NCI-H2227 (cell line): ENCODE measurements at regions not wholly inside any gene's neighbourhood (a gene's known extent, or its start where the extent isn't known, plus 50 kb on each side); places are given as distances from the start of the nearest gene placed in this dataset.

ENCODE experiments used
- DNase-seq: peaks from one replicate; lab custom pipeline; 2025; ENCODE audit not compliant: unreplicated experiment; lab: John Stamatoyannopoulos, UW

DNA sequence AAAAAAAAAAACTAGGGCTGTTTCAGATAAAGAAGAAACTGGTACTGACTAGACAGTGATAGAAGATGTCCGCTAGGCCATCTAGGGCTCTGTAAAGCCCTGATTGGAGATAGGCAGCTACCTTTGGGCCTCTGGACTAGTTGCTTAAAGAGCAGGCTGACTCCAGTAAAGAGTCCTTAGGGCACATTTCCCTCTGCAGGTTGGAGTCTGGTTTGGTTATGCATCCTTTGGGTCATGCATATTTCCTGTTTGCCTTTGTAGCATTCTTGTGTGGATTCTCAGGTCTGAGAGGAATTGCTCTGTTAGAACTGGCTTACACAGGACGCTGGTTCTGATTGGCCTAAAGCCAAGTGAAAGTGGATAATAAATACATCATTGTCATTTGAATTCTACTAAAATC, 165.5 kb upstream of the LRRN1 start:
- no peak for DNase-seq

DNA sequence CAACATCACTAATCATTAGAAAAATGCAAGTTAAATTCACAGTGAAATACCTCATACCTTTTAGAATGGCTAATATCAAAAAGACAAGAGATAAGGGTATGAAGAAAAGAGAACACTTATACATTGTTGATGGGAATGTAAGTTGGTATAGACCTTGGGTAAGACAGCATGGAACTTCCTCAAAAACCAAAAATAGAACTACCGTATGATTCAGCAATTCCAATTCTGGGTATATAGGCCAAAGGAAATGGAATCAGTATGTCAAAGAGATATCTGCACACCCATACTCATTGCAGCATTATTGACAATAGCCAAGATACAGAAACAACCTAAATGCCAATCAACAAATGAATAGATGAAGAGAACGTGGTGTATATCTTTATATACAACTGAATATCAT, 166.8 kb upstream of the LRRN1 start:
- DNase-seq: no peak

GRCh38 chr3:3631114-3631513, 168.1 kb upstream of the LRRN1 start:
- DNase-seq: no peak

DNA sequence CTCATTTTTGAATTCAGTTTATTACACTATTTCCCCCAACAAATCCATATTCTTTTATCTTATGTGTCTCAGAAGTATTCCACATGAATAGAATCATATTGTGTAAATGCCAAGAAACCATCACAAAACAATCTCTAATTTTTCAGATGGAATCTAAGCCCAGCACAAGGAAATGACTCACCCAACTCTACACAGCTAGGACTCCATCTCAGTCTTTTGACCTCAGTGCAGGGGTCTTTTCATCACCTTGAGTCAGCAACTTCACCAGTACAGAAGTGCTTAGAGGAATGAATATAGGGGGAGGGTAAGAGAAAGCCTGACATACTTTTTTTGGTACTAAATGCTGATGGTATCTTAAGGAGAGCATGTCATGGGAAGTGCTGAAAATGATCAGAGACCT, 169.3 kb upstream of the LRRN1 start:
- DNase-seq: no peak

GRCh38 chr3:3628676-3629328, 170.4 kb upstream of the LRRN1 start:
- DNase-seq: no peak

DNA sequence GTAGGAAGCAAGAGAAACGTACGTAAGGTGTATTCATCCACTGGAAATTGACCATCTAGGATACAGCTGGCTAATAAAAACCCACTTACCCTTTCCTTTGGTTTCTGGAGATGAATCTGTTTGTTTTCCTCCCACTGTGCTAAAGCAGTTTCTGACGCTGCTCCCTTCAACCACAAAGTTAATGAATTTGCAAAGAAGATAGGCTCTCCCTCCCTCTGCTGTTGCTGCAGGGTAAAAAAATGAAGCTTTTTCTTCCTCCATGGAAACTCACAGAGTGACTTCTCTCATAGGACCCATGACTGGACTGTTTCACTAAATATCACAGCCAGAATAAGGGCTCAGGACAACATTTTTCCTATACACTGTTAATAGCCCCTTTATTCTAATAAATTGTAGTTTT, 172.1 kb upstream of the LRRN1 start:
- DNase-seq: no peak

DNA sequence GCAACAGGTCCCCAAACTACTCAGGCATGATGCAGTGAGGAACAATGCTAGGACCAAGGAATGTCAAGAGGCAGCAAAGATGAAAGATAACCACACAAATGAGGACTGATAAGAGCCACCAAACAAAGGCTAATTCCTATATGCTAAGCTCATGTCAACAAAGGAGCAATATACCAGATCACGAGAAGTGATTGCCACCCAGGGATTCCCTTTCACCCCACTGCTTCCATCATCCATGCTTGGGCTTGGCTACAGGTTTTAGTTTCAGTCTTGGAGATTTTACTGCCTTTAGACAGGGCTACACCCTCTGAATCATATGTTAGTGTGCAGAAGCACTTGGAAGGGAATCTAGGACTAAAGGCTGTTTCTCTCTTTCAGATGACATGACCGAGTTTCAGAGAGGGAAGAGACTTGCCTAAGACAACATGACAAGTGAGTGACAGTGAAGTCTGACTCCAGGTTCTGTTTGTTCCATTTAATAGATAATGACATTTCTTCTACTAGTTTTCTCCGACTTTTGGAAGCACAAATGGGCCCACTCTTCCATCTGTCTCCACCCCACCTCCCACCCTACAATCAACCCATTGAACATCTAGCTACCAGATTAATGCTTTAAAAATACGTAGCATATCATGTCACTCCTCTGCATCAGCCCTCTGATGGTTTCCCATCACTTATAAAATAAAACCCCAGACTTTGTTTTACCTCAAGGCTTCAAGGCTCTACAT, 173.5 kb upstream of the LRRN1 start:
- no peak for DNase-seq

DNA sequence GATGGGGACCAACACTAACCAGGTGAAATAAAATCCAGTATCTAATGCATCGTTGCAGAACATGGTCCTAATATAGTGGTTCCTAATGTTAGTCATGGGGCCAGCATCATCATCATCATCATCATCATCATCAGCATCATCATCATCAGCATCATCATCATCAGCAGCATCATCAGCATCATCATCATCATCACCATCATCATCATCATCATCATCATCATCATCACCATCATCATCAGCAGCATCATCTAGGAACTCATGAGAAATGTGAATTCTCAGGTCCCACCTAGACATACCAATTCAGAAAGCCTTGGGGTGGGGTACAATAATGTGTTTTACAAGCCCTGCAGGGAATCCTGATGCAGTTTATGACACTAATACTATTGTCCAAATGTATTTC, 179.4 kb upstream of the LRRN1 start:
- DNase-seq: no peak

- no peak for DNase-seq
Measured at GRCh38 chr3:3618623-3619022, 180.6 kb upstream of the LRRN1 start.

DNA sequence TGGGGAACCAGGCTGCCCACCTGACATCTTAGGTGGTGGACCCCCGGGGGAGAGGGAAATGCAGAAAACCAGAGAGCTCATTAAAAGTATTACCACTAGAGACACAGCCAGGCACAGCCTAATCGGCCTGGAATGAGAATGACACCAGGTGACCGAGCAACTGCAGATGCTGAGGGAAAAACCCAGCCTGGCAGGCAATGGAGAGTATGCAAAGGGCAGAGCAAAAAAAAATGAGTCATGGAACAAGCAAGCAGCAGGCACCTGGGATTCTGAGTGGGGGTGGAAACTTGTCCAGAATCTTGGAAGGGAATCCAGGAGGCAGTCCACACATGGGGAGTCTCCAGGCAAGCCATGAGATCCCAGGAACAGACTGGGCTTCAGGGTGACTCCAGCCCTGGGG, 183.7 kb upstream of the LRRN1 start:
- DNase-seq: no peak

- DNase-seq: no peak
Measured at GRCh38 chr3:3610581-3611298, 188.5 kb upstream of the LRRN1 start.

- DNase-seq: no peak
Measured at GRCh38 chr3:3606321-3606720, 192.9 kb upstream of the LRRN1 start.

- no peak for DNase-seq
Measured at GRCh38 chr3:3605226-3605625, 194.0 kb upstream of the LRRN1 start.

DNA sequence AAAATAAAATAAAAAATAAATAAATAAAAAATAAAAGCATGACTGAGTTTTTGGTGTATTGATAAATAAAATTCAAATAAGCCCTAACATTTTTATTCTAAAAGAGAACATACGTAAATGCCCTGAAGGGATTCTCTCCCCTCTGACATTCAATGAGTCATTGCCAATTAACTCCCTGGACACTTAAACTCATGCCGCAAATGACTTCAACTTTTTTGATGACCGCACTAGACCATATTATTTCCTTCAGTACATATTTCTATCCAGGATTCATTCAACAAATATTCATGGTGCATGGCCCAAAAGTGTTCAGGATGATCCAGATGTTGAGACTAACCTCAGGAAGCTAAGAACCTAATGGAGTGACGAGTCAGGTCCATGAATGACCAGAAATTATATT, 195.9 kb upstream of the LRRN1 start:
- DNase-seq: no peak

DNA sequence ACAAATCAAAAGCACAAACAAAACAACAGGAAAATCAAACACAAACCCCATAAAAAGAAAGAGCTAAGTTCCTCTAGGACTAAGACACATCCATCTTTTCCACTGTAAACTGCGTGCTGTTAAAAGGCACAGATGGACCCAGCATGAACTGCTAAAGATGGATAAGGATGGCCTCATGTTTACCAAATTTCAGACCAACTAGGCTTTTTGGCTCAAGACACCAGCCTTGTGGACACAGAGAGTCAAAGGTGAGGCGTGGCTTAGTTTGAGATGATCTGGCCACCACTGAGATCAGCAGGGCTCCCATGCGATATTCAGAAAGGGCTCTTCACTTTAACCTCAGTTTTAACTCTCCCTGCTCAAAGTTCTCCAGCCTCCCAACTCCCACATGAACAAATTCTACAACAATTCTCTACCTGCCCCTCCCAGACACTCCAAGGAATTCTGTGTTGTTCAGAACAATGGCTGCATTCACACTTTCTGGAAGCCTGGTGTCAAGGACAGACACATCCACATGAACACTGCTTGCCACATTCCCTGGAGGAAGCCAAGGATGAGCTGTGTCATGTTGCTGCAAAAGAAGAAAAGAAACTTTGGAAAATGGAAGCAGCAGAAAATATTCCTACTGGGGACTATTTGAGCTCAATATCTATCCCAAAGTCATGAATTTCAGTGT, 198.4 kb upstream of the LRRN1 start:
- DNase-seq: no peak

DNA sequence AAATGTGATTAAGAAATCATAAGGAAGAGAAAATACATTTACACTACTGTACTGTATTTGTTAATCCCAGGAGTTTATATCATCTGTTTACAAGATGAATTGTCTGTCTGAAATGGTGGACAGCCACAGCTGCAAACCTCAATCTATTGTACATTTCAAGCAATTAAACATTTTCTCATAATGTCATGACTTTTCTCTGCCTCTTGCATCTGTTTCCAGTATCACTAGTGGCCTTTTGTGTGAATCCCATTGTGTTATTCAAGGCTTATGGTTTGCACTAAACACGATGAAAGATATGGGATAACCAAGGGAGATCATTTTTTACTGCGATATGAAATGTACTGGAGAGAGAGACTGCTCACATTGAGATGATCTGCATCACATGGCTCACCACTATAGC, 200.2 kb upstream of the LRRN1 start:
- no peak for DNase-seq

- DNase-seq: no peak
Measured at GRCh38 chr3:3594986-3595385, 204.2 kb upstream of the LRRN1 start.

DNA sequence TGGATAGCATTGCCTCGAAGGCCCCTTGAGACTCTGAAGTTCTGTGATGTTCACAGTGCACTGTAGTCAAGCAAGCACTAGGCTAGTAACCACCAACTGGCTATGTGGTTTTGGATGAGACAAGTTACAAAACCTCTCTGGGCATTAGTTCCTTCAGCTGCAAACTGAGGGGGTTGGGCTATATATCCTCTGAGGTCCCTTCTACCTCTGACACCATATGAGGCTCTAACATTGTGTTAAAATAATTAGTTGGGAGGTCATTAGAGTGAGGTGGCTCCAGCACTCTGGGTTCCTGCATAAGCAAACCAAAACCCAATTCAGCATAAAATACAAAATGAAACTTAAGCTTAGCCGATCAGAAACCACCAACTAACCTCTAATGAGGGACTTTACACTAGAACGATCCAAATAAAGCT, 209.5 kb upstream of the LRRN1 start:
- no peak for DNase-seq

DNA sequence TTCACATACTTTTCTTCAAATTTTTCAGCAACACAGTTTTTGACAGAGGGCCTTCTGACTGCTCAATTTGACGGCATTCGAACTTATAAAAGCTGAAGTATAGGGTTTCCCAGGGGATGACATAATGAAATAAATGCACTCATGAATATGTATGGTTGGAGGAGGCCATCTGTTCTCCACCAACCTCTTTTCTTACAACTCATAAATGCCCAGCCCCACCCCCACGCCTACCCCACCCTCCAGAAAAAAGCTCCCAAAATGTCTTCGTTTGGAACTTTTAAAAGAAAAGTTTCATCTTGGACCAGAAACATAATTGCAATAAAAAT, 211.6 kb upstream of the LRRN1 start:
- no peak for DNase-seq

GRCh38 chr3:3586843-3587646, 212.2 kb upstream of the LRRN1 start:
- no peak for DNase-seq

DNA sequence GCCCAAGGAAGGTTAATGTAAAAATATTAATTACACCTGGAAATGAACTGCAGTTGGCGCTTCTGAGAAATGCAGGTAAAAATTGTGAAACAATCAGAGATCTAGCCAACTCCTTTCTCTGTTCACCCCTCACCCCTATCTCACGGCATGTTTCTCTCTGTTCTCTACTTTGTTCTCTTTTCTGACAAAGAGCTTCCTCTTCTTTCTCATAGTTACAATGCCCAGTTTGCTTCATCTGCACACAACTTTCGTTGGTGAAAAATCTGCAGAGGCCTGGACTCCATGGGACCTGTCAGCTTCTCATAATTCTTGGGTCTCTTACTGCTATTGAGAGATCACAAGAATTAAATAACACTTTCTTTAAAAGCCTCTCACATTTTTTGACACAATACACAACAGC, 212.9 kb upstream of the LRRN1 start:
- no peak for DNase-seq
